ENCODE measurements at regions not wholly inside any gene's neighbourhood (a gene's known extent, or its start where the extent isn't known, plus 50 kb on each side); places are given as distances from the start of the nearest gene placed in this dataset.

DNA sequence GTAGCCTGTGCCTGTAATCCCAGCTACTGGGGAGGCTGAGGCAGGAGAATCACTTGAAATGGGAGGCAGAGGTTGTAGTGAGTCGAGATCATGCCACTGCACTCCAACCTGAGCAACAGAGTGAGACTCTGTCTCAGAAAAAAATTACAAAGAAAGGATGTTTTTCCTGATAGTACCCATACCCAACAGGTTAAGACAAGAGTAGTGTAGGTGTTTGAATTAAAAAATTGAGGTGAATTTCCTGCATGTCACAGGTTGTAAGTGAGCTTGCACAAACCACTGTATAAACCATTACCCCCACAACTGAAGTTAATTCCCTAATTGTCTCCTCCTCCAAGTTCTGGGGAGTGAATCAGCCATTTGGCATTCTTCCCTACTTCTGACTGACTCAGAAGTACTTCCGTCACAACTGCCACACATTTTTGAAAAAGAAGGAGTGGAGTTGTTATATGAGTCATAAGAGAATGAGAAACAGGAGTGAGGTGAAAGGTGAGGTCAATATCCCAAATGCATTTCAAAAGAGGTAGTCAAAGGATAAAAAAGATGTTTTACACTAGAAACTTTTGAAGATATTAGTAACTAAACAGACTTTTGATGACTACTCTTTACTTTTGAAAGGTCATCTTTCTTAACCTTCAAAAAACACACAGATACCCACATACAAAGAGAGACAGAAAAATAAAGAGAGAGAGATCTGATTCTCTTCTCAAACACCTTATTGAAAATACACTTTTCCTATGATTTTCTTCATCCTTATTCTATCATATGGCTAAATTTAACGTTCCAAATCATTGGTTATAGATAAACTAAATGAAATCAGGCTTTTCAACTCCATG is 134.5 kb downstream of the BTC start:
- TF ChIP-seq ELF4 (IDR thresholded peaks at IDR 0.05) (no peak), L3MBTL2 (conservative IDR thresholded peaks at IDR 0.05) (no peak), TARDBP (IDR thresholded peaks at IDR 0.05) (no peak), NFRKB (IDR thresholded peaks at IDR 0.05) (no peak), LEF1 (IDR thresholded peaks at IDR 0.05; ENCODE audit: borderline replicate concordance) (no peak), FOXK2 (IDR thresholded peaks at IDR 0.05) (no peak), ZNF384 (IDR thresholded peaks at IDR 0.05) (no peak), HDGF (IDR thresholded peaks at IDR 0.05; ENCODE audit: borderline replicate concordance) (no peak), CTBP1 (IDR thresholded peaks at IDR 0.05; ENCODE audit: borderline replicate concordance) (no peak), BHLHE40 (IDR thresholded peaks at IDR 0.05; ENCODE audit: borderline replicate concordance) (no peak)
- DNase-seq (ENCODE audit: extremely low spot score): no peak
- CTCF ChIA-PET: no interaction called here
- POLR2A ChIA-PET: no interaction called here

DNA sequence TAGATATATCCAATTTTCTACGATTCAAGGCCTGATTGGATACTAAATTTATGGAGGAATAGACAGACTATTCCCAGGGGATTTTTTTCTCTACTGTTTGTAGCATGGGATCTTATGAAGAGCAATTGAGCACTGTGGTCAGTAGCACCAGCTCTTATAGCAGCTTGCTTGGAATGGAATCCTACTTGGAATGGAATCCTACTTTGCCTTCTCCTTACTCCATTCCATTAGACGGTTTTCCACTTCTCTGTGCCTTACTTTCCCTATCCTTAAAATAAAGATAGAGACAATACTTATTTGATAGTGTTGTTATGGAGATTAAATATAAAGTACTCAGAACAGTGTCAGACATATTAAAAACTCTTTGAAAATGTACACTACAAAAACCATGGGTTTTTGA is 133.5 kb downstream of the BTC start:
- DNase-seq (ENCODE audit: extremely low spot score): no peak
- POLR2A ChIA-PET: no interaction called here
- TF ChIP-seq CTBP1 (IDR thresholded peaks at IDR 0.05; ENCODE audit: borderline replicate concordance): no peak
- TF ChIP-seq, protein P1, sequence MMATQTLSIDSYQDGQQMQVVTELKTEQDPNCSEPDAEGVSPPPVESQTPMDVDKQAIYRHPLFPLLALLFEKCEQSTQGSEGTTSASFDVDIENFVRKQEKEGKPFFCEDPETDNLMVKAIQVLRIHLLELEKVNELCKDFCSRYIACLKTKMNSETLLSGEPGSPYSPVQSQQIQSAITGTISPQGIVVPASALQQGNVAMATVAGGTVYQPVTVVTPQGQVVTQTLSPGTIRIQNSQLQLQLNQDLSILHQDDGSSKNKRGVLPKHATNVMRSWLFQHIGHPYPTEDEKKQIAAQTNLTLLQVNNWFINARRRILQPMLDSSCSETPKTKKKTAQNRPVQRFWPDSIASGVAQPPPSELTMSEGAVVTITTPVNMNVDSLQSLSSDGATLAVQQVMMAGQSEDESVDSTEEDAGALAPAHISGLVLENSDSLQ (IDR thresholded peaks at IDR 0.05): no peak
- no peak for TF ChIP-seq NFRKB (IDR thresholded peaks at IDR 0.05)
- no peak for TF ChIP-seq FOXM1 (IDR thresholded peaks at IDR 0.05; ENCODE audit: borderline replicate concordance)
- TF ChIP-seq SP1 (IDR thresholded peaks at IDR 0.05): no peak
- TF ChIP-seq SUZ12 (IDR thresholded peaks at IDR 0.05): no peak
- TF ChIP-seq LEF1 (IDR thresholded peaks at IDR 0.05; ENCODE audit: borderline replicate concordance): no peak
- TF ChIP-seq FOXK2 (IDR thresholded peaks at IDR 0.05): no peak
- no peak for TF ChIP-seq BHLHE40 (IDR thresholded peaks at IDR 0.05; ENCODE audit: borderline replicate concordance)
- TF ChIP-seq ARNT (IDR thresholded peaks at IDR 0.05): no peak
- TF ChIP-seq L3MBTL2 (conservative IDR thresholded peaks at IDR 0.05): no peak
- TF ChIP-seq HDGF (IDR thresholded peaks at IDR 0.05; ENCODE audit: borderline replicate concordance): no peak
- no peak for TF ChIP-seq ELF4 (IDR thresholded peaks at IDR 0.05)
- TF ChIP-seq TARDBP (IDR thresholded peaks at IDR 0.05): no peak
- TF ChIP-seq FOXA1 (IDR thresholded peaks at IDR 0.05): no peak
- CTCF ChIA-PET: interaction anchor here (0.6 kb wide), 1 partner anchor 682 kb away, joined by 3 read pairs; no protein-coding TSS in a partner anchor

DNA sequence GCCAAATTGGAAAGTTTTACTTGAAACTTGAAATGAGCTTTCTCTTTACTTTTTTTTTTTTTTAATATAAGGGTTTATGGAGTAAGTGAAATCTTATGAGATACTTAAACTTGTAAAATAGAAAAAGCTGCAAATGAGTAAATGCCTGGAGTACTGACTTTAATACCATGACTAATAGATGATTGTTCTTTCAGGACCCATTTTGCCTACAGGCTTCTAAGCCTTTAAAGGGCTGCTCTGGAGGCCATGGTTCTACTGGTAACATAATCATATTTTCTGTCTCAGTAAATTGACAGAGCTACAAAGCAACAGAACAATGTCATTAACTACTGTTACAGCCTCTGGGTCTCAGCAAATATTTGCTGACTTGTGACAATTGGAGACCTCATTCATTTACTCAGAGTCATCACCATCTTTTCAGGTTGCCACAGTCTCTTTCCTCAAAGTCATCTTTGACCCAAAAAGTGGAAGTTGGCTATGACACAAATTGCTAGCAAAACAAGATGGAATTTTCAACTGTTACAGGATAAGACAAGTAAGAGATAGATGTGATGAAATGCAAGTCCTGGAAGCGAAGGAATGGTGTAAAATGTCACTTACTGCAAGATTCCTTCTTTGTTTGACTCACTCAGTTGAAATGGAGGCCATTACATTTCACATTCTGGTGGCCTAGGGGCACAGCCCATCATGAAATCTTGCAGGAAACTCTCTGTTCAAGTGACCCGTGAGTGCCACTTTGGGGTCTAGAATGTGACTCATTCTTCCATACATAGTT is 132.7 kb downstream of the BTC start:
- CTCF ChIA-PET: no interaction called here
- POLR2A ChIA-PET: no interaction called here
- TF ChIP-seq ZNF384 (IDR thresholded peaks at IDR 0.05) (no peak), SUZ12 (IDR thresholded peaks at IDR 0.05) (no peak), BHLHE40 (IDR thresholded peaks at IDR 0.05; ENCODE audit: borderline replicate concordance) (no peak), FOXM1 (IDR thresholded peaks at IDR 0.05; ENCODE audit: borderline replicate concordance) (no peak), ARNT (IDR thresholded peaks at IDR 0.05) (no peak), CTBP1 (IDR thresholded peaks at IDR 0.05; ENCODE audit: borderline replicate concordance) (no peak), NFRKB (IDR thresholded peaks at IDR 0.05) (no peak), TARDBP (IDR thresholded peaks at IDR 0.05) (no peak), SP1 (IDR thresholded peaks at IDR 0.05) (no peak), L3MBTL2 (conservative IDR thresholded peaks at IDR 0.05) (no peak)
- TF ChIP-seq, protein P1 (IDR thresholded peaks at IDR 0.05): no peak
- no peak for DNase-seq (ENCODE audit: extremely low spot score)

DNA sequence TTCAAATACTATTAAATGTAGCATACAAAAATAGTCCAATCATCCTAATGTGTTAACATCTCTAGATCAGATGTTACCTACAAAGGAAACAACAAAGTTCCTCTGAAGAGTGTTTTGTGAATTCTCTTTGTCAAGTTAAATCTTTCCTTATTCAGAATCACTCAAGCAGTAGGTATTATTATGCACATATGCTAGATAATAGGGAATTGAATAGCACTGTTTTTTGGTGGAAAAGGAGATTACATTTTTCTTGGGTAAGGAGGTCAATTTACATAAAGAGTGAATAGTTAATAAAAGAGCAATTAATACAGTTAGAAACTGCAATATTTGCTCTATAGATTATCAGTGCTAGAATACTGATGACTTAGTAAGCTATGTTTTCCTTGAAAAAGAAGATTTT is 130.7 kb downstream of the BTC start:
- no peak for DNase-seq (ENCODE audit: extremely low spot score)
- TF ChIP-seq ELF4 (IDR thresholded peaks at IDR 0.05): no peak
- TF ChIP-seq NFRKB (IDR thresholded peaks at IDR 0.05): no peak
- no peak for TF ChIP-seq TARDBP (IDR thresholded peaks at IDR 0.05)
- no peak for TF ChIP-seq FOXK2 (IDR thresholded peaks at IDR 0.05)
- no peak for TF ChIP-seq ZNF384 (IDR thresholded peaks at IDR 0.05)
- TF ChIP-seq CTBP1 (IDR thresholded peaks at IDR 0.05; ENCODE audit: borderline replicate concordance): no peak
- TF ChIP-seq FOXM1 (IDR thresholded peaks at IDR 0.05; ENCODE audit: borderline replicate concordance): no peak
- no peak for TF ChIP-seq FOXA1 (IDR thresholded peaks at IDR 0.05)
- TF ChIP-seq LEF1 (IDR thresholded peaks at IDR 0.05; ENCODE audit: borderline replicate concordance): no peak
- no peak for TF ChIP-seq SUZ12 (IDR thresholded peaks at IDR 0.05)
- no peak for TF ChIP-seq BHLHE40 (IDR thresholded peaks at IDR 0.05; ENCODE audit: borderline replicate concordance)
- no peak for TF ChIP-seq ARNT (IDR thresholded peaks at IDR 0.05)
- TF ChIP-seq HDGF (IDR thresholded peaks at IDR 0.05; ENCODE audit: borderline replicate concordance): no peak
- TF ChIP-seq L3MBTL2 (conservative IDR thresholded peaks at IDR 0.05): no peak
- TF ChIP-seq SP1 (IDR thresholded peaks at IDR 0.05): no peak
- TF ChIP-seq, protein P1 (IDR thresholded peaks at IDR 0.05): no peak
- ChIA-PET CTCF (no interaction called here), POLR2A (no interaction called here)

DNA sequence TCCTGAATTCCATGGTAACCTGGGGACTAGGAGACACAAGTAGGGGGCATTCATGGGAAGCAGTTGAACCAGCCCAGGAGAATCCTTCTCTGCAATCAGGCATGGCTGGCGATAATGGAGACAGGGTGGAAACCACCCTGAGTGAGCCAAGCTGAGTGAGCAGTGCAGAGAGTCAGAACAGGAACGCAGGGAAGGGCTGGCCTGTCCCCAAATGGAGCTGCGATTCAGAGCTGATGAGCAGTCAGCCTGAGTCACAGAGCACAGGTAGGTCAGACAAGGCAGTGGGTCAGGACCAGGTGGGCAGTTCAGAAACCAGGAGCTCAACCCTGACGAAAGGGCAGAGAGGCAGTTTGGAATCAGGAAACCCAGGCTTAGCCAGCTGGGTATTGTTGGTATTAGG is 129.0 kb downstream of the BTC start:
- DNase-seq (ENCODE audit: extremely low spot score): no peak
- TF ChIP-seq CTBP1 (IDR thresholded peaks at IDR 0.05; ENCODE audit: borderline replicate concordance) (no peak), HDGF (IDR thresholded peaks at IDR 0.05; ENCODE audit: borderline replicate concordance) (no peak), SUZ12 (IDR thresholded peaks at IDR 0.05) (no peak), ELF4 (IDR thresholded peaks at IDR 0.05) (no peak), FOXA1 (IDR thresholded peaks at IDR 0.05) (no peak), FOXK2 (IDR thresholded peaks at IDR 0.05) (no peak), BHLHE40 (IDR thresholded peaks at IDR 0.05; ENCODE audit: borderline replicate concordance) (no peak), LEF1 (IDR thresholded peaks at IDR 0.05; ENCODE audit: borderline replicate concordance) (no peak), ARNT (IDR thresholded peaks at IDR 0.05) (no peak), NFRKB (IDR thresholded peaks at IDR 0.05) (no peak), L3MBTL2 (conservative IDR thresholded peaks at IDR 0.05) (no peak), ZNF384 (IDR thresholded peaks at IDR 0.05) (no peak), FOXM1 (IDR thresholded peaks at IDR 0.05; ENCODE audit: borderline replicate concordance) (no peak), TARDBP (IDR thresholded peaks at IDR 0.05) (no peak), SP1 (IDR thresholded peaks at IDR 0.05) (no peak)
- TF ChIP-seq, protein P1 (IDR thresholded peaks at IDR 0.05): no peak
- ChIA-PET CTCF (no interaction called here), POLR2A (no interaction called here)
